ENCODE measurements at regions not wholly inside any gene's neighbourhood (a gene's known extent, or its start where the extent isn't known, plus 50 kb on each side); places are given as distances from the start of the nearest gene placed in this dataset.

DNA sequence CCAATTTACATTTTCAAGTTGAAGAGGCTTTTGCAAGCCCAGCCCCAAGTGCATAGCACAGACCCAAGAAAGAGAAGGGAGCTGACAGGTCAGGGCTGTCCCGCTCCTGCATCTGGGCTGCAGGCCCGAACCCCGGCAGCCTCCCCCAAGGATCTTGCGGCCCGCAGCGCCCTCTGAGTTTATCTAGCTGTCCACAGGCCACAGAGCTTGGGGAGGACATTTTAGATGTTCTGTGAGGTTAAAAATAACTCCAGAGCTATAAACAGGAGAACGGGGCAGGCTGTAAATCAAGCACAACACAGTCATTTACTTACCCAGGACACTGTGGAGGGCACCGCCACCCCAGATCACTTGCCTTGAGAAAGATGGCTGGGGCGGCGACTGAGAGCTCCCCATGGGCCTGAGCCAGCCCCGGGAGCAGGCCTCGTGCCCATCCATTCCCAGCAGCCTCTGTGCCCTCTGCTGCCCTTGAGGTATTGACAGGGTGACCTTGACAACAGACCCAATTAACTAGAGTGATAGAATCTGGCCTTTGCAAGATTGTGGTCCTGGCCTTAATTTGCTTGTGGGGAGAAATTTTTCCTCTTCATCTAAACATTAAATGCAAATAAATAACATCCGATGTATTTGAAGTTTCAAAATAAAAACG is 563.0 kb downstream of the TCERG1L start:
- no peak for ATAC-seq
- intact Hi-C loops (cut with DNase I): no loop called here
- Histone ChIP-seq H3K27ac (no peak overlapping the region), H3K9me3 (peaks cover 0 to under 1% (median 0%) of the 10 kb centered on the region in 12 donors), H3K4me1 (no peaks in the 10 kb centered on the region), H3K36me3 (no peaks in the 10 kb centered on the region), H3K27me3 (peaks cover 0 to 18% (median 0%) of the 10 kb centered on the region in 9 donors), H3K4me3 (no peak overlapping the region)
- TF ChIP-seq, protein P1, sequence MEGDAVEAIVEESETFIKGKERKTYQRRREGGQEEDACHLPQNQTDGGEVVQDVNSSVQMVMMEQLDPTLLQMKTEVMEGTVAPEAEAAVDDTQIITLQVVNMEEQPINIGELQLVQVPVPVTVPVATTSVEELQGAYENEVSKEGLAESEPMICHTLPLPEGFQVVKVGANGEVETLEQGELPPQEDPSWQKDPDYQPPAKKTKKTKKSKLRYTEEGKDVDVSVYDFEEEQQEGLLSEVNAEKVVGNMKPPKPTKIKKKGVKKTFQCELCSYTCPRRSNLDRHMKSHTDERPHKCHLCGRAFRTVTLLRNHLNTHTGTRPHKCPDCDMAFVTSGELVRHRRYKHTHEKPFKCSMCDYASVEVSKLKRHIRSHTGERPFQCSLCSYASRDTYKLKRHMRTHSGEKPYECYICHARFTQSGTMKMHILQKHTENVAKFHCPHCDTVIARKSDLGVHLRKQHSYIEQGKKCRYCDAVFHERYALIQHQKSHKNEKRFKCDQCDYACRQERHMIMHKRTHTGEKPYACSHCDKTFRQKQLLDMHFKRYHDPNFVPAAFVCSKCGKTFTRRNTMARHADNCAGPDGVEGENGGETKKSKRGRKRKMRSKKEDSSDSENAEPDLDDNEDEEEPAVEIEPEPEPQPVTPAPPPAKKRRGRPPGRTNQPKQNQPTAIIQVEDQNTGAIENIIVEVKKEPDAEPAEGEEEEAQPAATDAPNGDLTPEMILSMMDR (IDR thresholded peaks at IDR 0.05): no peak
- no peak for TF ChIP-seq POLR2A (IDR thresholded peaks at IDR 0.05)
- WGBS, 4 donors: 59 to 65% (median 64%) methylated on average over 13 to 14 of the region's 14 CpGs
- DNase-seq: peak in 1 of 5 donors; percentile 10

GRCh38 chr10:130749911-130750310 is 561.6 kb downstream of the TCERG1L start:
- Histone ChIP-seq H3K9me3 (peaks cover 0 to 8% (median 0%) of the 10 kb centered on the region in 12 donors), H3K36me3 (no peaks in the 10 kb centered on the region), H3K4me3 (no peak overlapping the region), H3K27ac (no peak overlapping the region), H3K27me3 (peaks cover 0 to 9% (median 0%) of the 10 kb centered on the region in 9 donors), H3K4me1 (no peaks in the 10 kb centered on the region)
- TF ChIP-seq, protein P1 (IDR thresholded peaks at IDR 0.05): no peak
- no peak for TF ChIP-seq POLR2A (IDR thresholded peaks at IDR 0.05)
- intact Hi-C loops (cut with DNase I): no loop called here
- 0 to 32% (median 0%) methylated on average over 2 of the region's 2 CpGs for WGBS, 4 donors
- ATAC-seq: peak in 1 of 4 donors; percentile 43
- DNase-seq: no peak

DNA sequence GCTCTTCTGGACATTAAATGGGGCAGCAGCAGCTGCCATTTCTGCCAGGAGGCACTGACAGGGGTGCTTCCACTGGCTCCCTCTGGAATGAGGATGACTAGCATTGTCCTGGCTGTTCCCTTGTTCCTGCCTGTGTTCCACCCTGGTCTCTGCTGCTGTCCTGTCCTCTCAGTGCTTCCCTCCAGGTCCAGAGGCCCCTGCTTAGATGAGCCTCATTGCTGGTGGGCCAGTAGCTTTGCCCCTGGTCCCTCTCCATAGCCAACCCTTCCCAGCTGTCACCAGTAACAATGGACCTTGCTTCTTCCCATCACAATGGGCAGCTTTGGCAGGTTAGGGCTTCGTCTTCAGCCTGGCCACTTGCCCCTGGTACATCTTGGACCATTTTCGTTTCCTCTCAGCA is 561.1 kb downstream of the TCERG1L start:
- Histone ChIP-seq H3K36me3 (no peaks in the 10 kb centered on the region), H3K27me3 (peaks cover 0 to 5% (median 0%) of the 10 kb centered on the region in 9 donors), H3K4me1 (no peaks in the 10 kb centered on the region), H3K27ac (no peak overlapping the region), H3K4me3 (no peak overlapping the region), H3K9me3 (peaks cover 0 to 13% (median 0%) of the 10 kb centered on the region in 12 donors)
- no peak for ATAC-seq
- no peak for TF ChIP-seq POLR2A (IDR thresholded peaks at IDR 0.05)
- TF ChIP-seq, protein P1 (IDR thresholded peaks at IDR 0.05): no peak
- intact Hi-C loops (cut with DNase I): no loop called here
- WGBS, 4 donors: 35 to 58% (median 49%) methylated on average over 2 of the region's 2 CpGs
- DNase-seq: no peak

GRCh38 chr10:130751106-130751840 is 560.2 kb downstream of the TCERG1L start:
- Histone ChIP-seq H3K27ac (no peak overlapping the region), H3K4me3 (no peak overlapping the region), H3K9me3 (peaks cover 0 to 21% (median 0%) of the 10 kb centered on the region in 12 donors), H3K36me3 (no peaks in the 10 kb centered on the region), H3K4me1 (no peaks in the 10 kb centered on the region), H3K27me3 (peaks cover 0 to 5% (median 0%) of the 10 kb centered on the region in 9 donors)
- TF ChIP-seq POLR2A (IDR thresholded peaks at IDR 0.05): no peak
- TF ChIP-seq, protein P1 (IDR thresholded peaks at IDR 0.05): no peak
- WGBS, 4 donors: 82 to 87% (median 85%) methylated on average over 13 to 15 of the region's 15 CpGs
- intact Hi-C loops (cut with DNase I): no loop called here
- ATAC-seq (no peak), DNase-seq (peak in 1 of 5 donors; percentile 8)
